ENCODE measurements at regions not wholly inside any gene's neighbourhood (a gene's known extent, or its start where the extent isn't known, plus 50 kb on each side); places are given as distances from the start of the nearest gene placed in this dataset.
"Not testable (repeated sequence)": the region's sequence is repeated elsewhere in the genome, so short reads cannot be mapped to it uniquely, and the experiment has no call there.

- no peak for DNase-seq (ENCODE audit: low spot score)
These were observed 51.1 kb upstream of the NUDT6 start for GRCh38 chr4:122973465-122973864.

DNA sequence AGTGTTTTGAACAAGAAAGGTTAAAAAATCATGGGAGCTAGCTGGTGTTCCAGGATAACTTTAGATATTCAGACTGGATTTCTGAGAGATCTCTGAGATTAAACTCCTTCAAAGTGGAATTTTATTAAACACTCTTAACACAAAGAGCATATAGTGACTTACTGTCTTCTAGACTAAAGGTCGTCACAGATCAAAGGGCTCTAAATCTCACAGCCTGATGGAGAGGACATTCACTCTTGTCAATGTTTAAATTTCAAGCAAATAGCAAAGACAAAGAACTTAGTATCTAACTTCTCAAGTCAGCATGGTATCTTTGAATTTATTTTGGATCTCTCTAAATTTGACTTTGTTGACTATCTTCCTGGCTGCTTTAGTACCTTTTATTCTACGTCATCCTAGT lies 53.7 kb upstream of the NUDT6 start:
- no peak for DNase-seq (ENCODE audit: low spot score)

GRCh38 chr4:122977103-122977502 lies 54.7 kb upstream of the NUDT6 start:
- no peak for DNase-seq (ENCODE audit: low spot score)

- DNase-seq (ENCODE audit: low spot score): no peak
These were observed 55.7 kb upstream of the NUDT6 start for GRCh38 chr4:122978109-122978508.

DNA sequence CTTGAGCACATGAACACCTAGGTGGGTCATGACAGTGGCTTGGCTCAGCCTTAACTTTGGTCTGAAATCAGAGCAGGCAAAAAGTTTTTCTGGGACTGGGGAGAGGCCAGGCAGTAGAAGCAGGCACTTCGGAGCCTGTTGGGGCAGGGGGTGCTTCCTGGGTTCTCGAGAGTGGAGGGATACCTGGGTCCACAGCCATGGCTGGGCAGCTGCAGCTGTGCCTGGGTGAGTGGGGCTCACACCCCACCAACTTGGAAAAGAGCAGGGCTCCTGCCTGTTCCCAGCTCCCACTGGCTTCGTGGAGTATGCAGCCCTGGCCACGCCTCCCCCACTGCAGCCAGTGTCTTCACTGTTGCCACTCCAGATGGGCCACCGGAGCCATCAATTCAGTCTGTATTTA lies 56.4 kb upstream of the NUDT6 start:
- DNase-seq (ENCODE audit: low spot score): no peak

DNA sequence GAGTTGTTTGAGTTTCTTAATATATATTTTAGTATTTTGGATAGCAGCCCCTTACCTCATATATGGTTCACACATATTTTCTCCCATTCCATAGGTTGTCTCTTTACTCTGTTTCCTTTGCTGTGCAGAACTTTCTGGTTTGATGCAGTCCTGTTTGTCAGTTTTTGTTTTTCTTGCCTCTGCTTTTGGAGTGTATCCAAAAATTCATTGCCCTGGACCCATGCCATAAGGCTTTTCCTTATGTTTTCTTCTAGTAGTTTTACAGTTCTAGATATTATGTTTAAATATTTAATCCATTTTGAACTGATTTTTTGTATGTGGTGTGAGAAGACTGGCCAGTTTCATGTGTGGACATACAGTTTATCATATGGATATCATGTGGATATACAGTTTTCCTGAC lies 58.5 kb upstream of the NUDT6 start:
- DNase-seq (ENCODE audit: low spot score): no peak

DNA sequence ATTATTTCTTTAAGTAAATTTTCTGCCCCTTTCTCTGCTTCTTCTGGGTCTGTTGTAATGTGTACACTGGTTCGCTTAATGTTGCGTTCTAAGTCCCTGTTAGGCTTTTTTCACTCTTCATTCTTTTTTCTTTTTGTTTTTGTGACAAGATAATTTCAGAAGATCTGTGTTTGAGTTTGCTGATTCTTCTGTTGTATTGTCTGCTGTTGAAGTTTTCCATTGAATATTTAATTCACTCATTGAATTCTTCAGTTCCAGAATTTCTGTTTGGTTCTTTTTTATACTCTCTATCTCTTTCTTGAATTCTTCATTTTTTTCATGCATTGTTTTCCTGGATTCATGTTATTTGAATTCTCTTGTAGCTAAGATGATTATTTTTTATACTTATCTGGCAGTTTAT lies 66.3 kb upstream of the NUDT6 start:
- no peak for DNase-seq (ENCODE audit: low spot score)

GRCh38 chr4:122990891-122991290 lies 68.5 kb upstream of the NUDT6 start:
- no peak for DNase-seq (ENCODE audit: low spot score)

DNA sequence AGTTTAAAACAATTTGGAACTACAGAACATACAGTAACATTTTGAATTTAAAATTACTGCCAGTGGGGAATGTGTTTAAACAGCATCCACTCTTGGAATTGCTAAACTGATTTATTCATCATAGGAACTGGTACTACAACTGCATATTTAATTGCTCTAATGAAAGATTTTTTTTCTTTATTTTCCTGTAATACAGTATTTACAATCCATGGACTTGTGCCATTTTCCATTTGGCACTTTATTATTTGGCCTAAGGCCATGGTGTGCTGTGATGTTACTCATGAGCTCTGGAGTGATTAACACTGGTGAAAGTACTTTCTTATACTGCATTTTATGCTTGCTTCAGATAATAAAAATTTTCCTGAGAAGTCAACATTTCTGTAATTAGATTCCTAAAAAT lies 69.7 kb upstream of the NUDT6 start:
- DNase-seq (ENCODE audit: low spot score): no peak

DNA sequence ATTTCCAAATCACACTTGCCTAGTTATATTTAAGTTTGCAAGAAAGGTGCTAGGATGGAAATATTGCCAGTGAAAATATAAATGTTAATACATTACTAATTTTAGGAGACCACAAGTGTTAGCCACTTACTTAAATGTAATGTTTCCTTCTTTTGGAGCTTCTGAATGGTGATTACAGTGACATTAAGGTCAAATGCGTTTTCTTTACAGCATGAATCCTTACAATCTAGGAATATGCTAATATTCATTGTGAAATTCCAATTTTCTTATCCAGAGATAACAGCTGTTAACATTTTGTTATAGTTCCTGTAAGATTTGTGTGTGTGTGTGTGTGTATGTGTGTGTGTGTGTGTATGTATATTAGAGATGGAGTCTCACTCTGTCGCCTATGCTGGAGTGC lies 70.2 kb upstream of the NUDT6 start:
- DNase-seq (ENCODE audit: low spot score): no peak

DNA sequence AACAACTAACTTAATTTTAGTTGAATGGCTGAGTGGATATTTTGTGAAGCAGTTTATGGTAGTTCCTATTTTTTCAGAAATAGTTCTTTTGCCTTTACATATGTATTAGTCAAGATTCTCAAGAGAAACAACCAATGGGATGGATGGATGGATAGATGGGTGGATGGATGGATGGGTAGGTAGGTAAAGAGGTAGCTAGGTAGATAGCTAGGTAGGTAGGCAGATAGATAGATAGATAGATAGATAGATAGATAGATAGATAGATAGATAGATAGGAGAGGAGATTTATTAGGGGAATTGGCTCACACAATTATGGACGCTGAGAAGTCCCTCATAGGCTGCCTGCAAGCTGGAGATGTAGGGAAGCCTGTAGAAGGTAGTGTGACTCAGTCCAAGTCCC lies 74.0 kb upstream of the NUDT6 start:
- DNase-seq (ENCODE audit: low spot score): no peak

DNA sequence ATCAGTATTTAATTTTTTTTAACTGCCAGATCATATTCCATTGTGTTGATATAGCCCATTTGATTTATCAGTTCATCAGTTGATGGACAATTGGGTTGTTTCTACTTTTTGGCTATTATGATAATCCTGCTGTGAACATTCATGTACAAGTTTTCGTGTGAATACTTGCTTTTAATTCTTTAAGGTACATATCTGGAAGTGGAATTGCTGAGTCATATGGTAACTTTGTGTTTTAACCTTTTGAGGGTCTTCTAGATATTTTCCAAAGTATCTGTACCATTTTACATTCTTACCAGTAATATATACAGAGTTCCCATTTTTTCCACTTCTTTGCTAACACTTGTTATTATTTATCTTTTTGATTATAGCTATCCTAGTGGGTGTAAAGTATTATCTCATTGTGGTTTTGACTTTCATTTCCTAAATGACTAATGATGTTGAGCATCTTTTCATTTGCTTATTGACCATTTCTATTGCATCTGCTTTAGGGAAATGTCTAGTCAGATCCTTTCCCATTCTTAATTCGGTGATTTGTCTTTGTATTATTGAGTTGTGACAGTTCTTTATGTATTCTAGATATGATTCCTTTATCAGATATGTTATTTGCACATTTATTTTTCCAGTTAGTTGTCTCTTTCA lies 75.2 kb upstream of the NUDT6 start:
- DNase-seq (ENCODE audit: low spot score): no peak

GRCh38 chr4:123004079-123004478 lies 81.7 kb upstream of the NUDT6 start:
- not testable (repeated sequence) for DNase-seq (ENCODE audit: low spot score)

- not testable (repeated sequence) for DNase-seq (ENCODE audit: low spot score)
These were observed 82.7 kb upstream of the NUDT6 start for GRCh38 chr4:123005126-123005525.

- DNase-seq (ENCODE audit: low spot score): no peak
These were observed 85.3 kb upstream of the NUDT6 start for GRCh38 chr4:123007679-123008078.

DNA sequence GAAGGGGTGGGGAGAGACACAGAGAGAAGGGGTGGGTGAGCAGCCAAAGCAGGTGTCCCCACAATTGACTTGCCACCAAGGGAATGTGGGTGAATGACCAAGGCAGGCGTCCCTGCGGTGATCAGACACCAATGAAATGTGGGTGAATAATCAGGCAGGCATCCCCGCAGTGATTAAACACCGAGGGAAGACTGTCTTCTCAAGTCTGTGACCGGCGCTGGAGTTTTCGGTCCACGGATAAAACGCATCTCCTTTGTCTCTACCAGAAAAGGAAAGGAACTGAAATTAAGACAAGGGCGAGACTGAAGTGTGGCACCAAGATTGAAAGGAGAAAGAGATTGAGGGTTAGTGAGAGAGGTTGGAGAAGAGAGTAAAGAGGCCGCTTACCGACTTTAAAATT lies 90.0 kb upstream of the NUDT6 start:
- not testable (repeated sequence) for DNase-seq (ENCODE audit: low spot score)

DNA sequence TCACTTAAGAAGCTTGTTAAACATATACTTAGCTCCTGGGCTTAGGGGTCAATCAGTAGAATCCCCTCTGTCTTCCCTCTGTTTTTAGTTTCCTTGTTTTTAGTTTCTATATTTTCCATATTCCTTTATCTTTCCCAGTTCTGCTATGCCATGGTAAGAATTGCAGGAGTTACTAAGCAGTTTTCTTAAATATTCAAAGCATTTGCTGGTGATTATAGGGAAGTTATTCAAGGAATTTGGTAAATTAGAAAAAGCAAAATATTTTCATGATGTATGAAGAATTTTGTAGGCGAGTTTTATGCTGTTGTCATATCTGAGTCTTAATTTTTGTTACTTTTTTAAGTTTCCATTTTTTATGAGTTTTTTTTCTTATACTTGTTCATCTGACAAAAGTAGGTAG lies 91.6 kb upstream of the NUDT6 start:
- no peak for DNase-seq (ENCODE audit: low spot score)

DNA sequence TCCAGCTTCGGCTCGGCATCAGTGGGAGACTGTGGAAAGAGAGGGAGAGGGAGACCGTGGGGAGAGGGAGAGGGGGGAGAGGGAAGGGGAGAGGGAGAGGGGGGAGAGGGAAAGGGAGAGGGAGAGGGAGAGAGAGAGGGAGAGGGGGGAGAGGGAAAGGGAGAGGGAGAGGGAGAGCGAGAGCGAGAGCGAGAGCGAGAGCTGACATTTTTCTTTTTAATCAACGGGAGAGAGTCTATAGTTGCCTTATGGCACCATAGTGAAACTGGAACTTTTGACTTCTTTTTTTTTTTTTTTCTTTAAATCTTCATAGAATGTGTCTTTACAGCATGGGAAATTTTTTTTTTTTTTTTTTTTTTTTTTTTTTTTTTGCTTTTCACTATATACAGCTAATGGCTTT lies 94.7 kb upstream of the NUDT6 start:
- DNase-seq (ENCODE audit: low spot score): no peak

DNA sequence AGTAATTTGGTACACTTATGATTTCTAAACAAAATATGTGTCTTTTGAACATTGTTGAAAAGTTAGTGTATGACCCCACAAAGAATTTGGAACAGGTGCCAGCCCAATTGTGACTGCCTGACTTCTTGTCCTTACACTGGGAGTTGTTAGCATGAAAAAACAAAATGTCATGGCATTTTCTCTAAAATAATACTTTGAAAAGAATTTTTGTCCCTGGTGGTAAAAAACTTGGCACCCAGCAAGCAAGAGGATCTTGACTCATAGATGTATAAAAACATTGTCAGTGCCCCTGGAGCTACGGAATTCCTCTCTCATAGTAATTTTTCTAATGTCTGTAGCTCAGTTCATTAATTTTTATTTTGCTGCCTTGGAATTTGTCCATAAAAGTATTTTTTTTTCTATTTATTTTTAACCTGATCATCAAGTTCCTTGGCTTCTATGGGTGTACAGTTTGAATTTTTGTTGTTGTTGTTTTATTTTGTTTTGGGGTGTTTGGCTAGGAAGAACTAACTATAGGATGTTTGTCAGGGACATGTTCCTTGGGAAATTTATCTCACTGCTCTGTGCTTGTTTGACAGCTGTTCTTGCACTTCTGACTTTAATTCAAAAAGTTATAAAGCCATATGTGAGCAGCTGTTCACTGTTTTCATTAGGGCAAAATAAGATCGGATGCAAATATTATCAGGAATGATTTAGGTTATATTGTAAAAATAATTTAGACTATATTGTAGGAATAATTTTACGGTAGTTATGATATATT lies 95.4 kb upstream of the NUDT6 start:
- no peak for DNase-seq (ENCODE audit: low spot score)

GRCh38 chr4:123018396-123018775 lies 96.0 kb upstream of the NUDT6 start:
- no peak for DNase-seq (ENCODE audit: low spot score)

DNA sequence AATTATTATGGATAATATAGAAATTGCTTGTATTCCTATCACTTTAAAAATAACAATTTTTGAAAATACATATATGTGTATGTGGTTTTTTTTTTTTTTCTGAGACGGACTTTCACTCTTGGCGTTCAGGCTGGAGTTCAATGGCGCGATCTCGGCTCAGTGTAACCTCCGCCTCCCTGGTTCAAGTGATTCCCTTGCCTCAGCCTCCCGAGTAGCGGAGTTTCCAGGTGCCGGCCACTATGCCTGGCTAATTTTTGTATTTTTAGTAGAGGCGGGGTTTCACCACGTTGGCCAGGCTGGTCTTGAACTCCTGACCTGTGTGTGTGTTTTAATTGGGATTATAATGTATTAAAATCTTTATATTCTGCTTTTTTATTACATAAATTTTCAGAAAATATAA lies 97.9 kb upstream of the NUDT6 start:
- no peak for DNase-seq (ENCODE audit: low spot score)

- no peak for DNase-seq (ENCODE audit: low spot score)
These were observed 101.2 kb upstream of the NUDT6 start for GRCh38 chr4:123023647-123024046.

DNA sequence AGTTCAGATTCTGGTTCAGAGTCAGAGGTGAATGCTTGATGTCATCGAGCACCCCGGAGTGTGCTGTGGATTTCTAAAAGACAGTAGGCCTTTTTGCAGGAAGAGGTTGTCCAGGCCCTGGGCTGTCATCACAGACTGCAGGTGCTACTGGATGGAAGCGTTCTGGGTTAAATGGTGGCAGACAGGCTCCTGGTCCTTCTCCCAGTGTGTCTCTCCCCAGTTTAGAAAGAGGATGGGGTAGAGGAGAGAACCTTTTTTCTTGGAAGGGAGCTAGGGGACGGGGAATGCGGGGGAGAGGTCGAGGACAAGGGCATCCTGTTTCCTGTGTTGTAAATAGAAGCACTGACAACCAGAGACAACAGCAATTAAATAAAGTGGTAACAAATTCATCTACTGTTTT lies 102.3 kb upstream of the NUDT6 start:
- DNase-seq (ENCODE audit: low spot score): no peak

DNA sequence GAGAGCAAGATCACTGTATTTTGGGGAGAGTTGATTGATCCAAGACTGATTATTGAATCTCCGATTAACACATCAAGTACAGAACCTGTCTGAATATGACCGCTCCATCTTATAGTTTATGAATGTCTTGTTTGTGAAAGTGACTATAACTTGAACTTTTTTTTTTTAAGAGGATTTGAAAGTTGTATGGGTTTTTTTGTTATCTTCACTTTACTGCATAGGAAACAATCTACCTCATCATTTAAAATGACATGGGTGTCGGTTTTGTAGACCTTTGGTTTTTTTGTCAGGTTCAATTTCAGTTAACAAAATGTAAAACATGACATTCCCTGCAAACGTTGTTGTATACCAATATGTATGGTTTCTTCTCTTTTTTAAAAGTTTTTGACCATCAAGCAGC lies 103.0 kb upstream of the NUDT6 start:
- no peak for DNase-seq (ENCODE audit: low spot score)
